ENCODE measurements at regions not wholly inside any gene's neighbourhood (a gene's known extent, or its start where the extent isn't known, plus 50 kb on each side); places are given as distances from the start of the nearest gene placed in this dataset.
A peak's percentile ranks its signal among the peaks of the same experiment; 100 is the strongest.

GRCh38 chr9:99363509-99363908, 141.4 kb downstream of the SEC61B start:
- POLR2A ChIA-PET, result no interaction called here
- H3K9me3 ChIP-seq, result no peaks in the 10 kb centered on the region
- ATAC-seq (no peak), FAIRE-seq (no peak), DNase-seq (ENCODE audit: low read depth in 1 of 2, low spot score in 1 of 2) (no peak)
- CTCF ChIA-PET, result interaction anchor here (1.0 kb wide), 1 partner anchor 78 kb away, joined by 3 read pairs; no protein-coding TSS in a partner anchor
- H3K4me1 ChIP-seq, result no peaks in the 10 kb centered on the region
- no peak overlapping the region for H3K4me2 ChIP-seq
- H3K27ac ChIP-seq, result no peak overlapping the region
- WGBS (ENCODE audit: missing lambda C conversion rate), result 28% methylated on average over 3 of the region's 3 CpGs
- TF ChIP-seq RFX5 (IDR thresholded peaks at IDR 0.05) (no peak), MAFK (IDR thresholded peaks at IDR 0.05; ENCODE audit: partially characterized antibody) (peak; percentile 57)
- no peak overlapping the region for H3K4me3 ChIP-seq

- ChIA-PET POLR2A (no interaction called here), CTCF (no interaction called here)
- H3K9me3 ChIP-seq, result no peaks in the 10 kb centered on the region
- 27% methylated on average over 7 of the region's 7 CpGs for WGBS (ENCODE audit: missing lambda C conversion rate)
- FAIRE-seq, result no peak
- ATAC-seq, result no peak
- H3K27ac ChIP-seq, result no peak overlapping the region
- H3K4me1 ChIP-seq, result no peaks in the 10 kb centered on the region
- TF ChIP-seq TP53 (CRISPR knock-in tag; IDR thresholded peaks at IDR 0.05) (no peak), PHF8 (IDR thresholded peaks at IDR 0.05; ENCODE audit: borderline replicate concordance, low read depth) (no peak), POLR2A (IDR thresholded peaks at IDR 0.05; ENCODE audit: low read length) (no peak), KDM5A (IDR thresholded peaks at IDR 0.05) (no peak), ZSCAN20 (CRISPR knock-in tag; IDR thresholded peaks at IDR 0.05) (no peak), CBX8 (IDR thresholded peaks at IDR 0.05) (no peak), POLR2AphosphoS2 (conservative IDR thresholded peaks at IDR 0.05; ENCODE audit: low read length) (no peak), MYC (IDR thresholded peaks at IDR 0.05; ENCODE audit: borderline replicate concordance, low read length) (no peak), JUNB (IDR thresholded peaks at IDR 0.05) (no peak), BHLHE40 (IDR thresholded peaks at IDR 0.05; ENCODE audit: low read depth, low read length) (no peak), RCOR1 (IDR thresholded peaks at IDR 0.05; ENCODE audit: low read depth, low read length) (no peak), CBX2 (IDR thresholded peaks at IDR 0.05; ENCODE audit: borderline replicate concordance, low read depth) (no peak), HDAC2 (IDR thresholded peaks at IDR 0.05) (no peak)
- no peak overlapping the region for H3K4me3 ChIP-seq
- no peak for DNase-seq (ENCODE audit: low read depth in 1 of 2, low spot score in 1 of 2)
- no peak overlapping the region for H3K4me2 ChIP-seq
Observed at GRCh38 chr9:99365233-99365980, 143.3 kb downstream of the SEC61B start.

- 40% methylated on average over 6 of the region's 9 CpGs for WGBS (ENCODE audit: missing lambda C conversion rate)
- FAIRE-seq, result no peak
- no peak overlapping the region for H3K4me2 ChIP-seq
- TF ChIP-seq PBX3 (IDR thresholded peaks at IDR 0.05) (no peak), ZFP36 (IDR thresholded peaks at IDR 0.05; ENCODE audit: borderline replicate concordance, partially characterized antibody) (no peak), SREBF2 (IDR thresholded peaks at IDR 0.05) (no peak), PHF8 (IDR thresholded peaks at IDR 0.05; ENCODE audit: borderline replicate concordance, low read depth) (no peak), ZC3H11A (IDR thresholded peaks at IDR 0.05) (no peak), RAD21 (conservative IDR thresholded peaks at IDR 0.05 in 1 of 2, IDR thresholded peaks at IDR 0.05 in 1 of 2) (no peak), CEBPB (IDR thresholded peaks at IDR 0.05) (no peak), NPAS2 (CRISPR knock-in tag; IDR thresholded peaks at IDR 0.05; ENCODE audit: borderline replicate concordance) (no peak)
- ChIA-PET POLR2A (no interaction called here), CTCF (no interaction called here)
- no peaks in the 10 kb centered on the region for H3K9me3 ChIP-seq
- no peaks in the 10 kb centered on the region for H3K4me1 ChIP-seq
- no peak for ATAC-seq
- DNase-seq (ENCODE audit: low read depth in 1 of 2, low spot score in 1 of 2), result no peak
- H3K4me3 ChIP-seq, result no peak overlapping the region
- no peak overlapping the region for H3K27ac ChIP-seq
Observed at GRCh38 chr9:99366183-99366582, 144.1 kb downstream of the SEC61B start.

- Histone ChIP-seq H3K9me3 (no peaks in the 10 kb centered on the region), H3K4me2 (no peak overlapping the region), H3K4me3 (no peak overlapping the region), H3K27ac (no peak overlapping the region), H3K4me1 (no peaks in the 10 kb centered on the region)
- DNase-seq (ENCODE audit: low read depth in 1 of 2, low spot score in 1 of 2) (no peak), ATAC-seq (no peak), FAIRE-seq (no peak)
- ChIA-PET CTCF (no interaction called here), POLR2A (no interaction called here)
- 62% methylated on average over 4 of the region's 4 CpGs for WGBS (ENCODE audit: missing lambda C conversion rate)
- TF ChIP-seq EP300 (IDR thresholded peaks at IDR 0.05) (no peak), TFCP2L1 (CRISPR knock-in tag; IDR thresholded peaks at IDR 0.05) (no peak), GATA3 (IDR thresholded peaks at IDR 0.05; ENCODE audit: borderline replicate concordance) (no peak), JUN (IDR thresholded peaks at IDR 0.05) (no peak), MAZ (IDR thresholded peaks at IDR 0.05; ENCODE audit: borderline replicate concordance, low read depth, low read length) (no peak), ATOH8 (CRISPR knock-in tag; IDR thresholded peaks at IDR 0.05; ENCODE audit: low read depth) (no peak), ZFP36 (IDR thresholded peaks at IDR 0.05; ENCODE audit: borderline replicate concordance, partially characterized antibody) (no peak), RARB (CRISPR knock-in tag; IDR thresholded peaks at IDR 0.05) (no peak), NFE2L2 (conservative IDR thresholded peaks at IDR 0.05; ENCODE audit: low read length) (no peak), FOXS1 (CRISPR knock-in tag; IDR thresholded peaks at IDR 0.05) (no peak), ZSCAN20 (CRISPR knock-in tag; IDR thresholded peaks at IDR 0.05) (no peak), TP53 (CRISPR knock-in tag; IDR thresholded peaks at IDR 0.05) (no peak), ZC3H11A (IDR thresholded peaks at IDR 0.05) (no peak), JUNB (IDR thresholded peaks at IDR 0.05) (no peak)
- TF ChIP-seq, protein P1, sequence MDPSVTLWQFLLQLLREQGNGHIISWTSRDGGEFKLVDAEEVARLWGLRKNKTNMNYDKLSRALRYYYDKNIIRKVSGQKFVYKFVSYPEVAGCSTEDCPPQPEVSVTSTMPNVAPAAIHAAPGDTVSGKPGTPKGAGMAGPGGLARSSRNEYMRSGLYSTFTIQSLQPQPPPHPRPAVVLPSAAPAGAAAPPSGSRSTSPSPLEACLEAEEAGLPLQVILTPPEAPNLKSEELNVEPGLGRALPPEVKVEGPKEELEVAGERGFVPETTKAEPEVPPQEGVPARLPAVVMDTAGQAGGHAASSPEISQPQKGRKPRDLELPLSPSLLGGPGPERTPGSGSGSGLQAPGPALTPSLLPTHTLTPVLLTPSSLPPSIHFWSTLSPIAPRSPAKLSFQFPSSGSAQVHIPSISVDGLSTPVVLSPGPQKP (IDR thresholded peaks at IDR 0.05; ENCODE audit: low read depth, low read length), result no peak
Observed at GRCh38 chr9:99366621-99367020, 144.5 kb downstream of the SEC61B start.
